K562 (cell line): ENCODE measurements at regions not wholly inside any gene's neighbourhood (a gene's known extent, or its start where the extent isn't known, plus 50 kb on each side); places are given as distances from the start of the nearest gene placed in this dataset.

Source experiments
- ATAC-seq: fragments of 200-7000 bp; cut with Tn5 transposase; 3 replicates; pipeline ENCODE4 v1.9.1; 2020; ENCODE audit warnings: moderate library complexity
- BruUV-seq: library from RNA; stranded (reverse); fragments of 400-500 nt; replicated peaks from 2 replicates; lab custom pipeline; 2021; lab: Mats Ljungman, UMichigan
- CTCF ChIA-PET: fragments of 300-600 bp; formaldehyde crosslinking; extraction: SDS; loops from one replicate; lab custom pipeline; 2021; ENCODE audit warnings: low intra/inter-chr PET ratio; lab: Yijun Ruan, JAX
- POLR2A ChIA-PET: fragments of 300-600, 350-650 bp; sonication (Branson Sonifier 250); formaldehyde crosslinking; extraction: SDS; loops from one replicate; lab custom pipeline; 2021; ENCODE audit warnings: antibody characterized with exemption, inconsistent platforms; lab: Yijun Ruan, JAX
- DNase-seq, 4 experiments: peaks; one replicate each; pipeline versions ENCODE4 v3.0.0 to v3.0.0-alpha.2; 2011 to 2018; ENCODE audit warnings: low spot score in 3 of 4, mixed read lengths in 3 of 4; ENCODE audit errors: extremely low read depth in 1 of 4
- FAIRE-seq: peaks from 2 replicates; lab custom pipeline; 2011; peaks lifted over from hg19 to GRCh38; lab: Jason Lieb, UNC
- H2AFZ ChIP-seq: 2 replicates; pipeline ENCODE4 v1.6.0; 2011; ENCODE audit warnings: low read depth, low read length, control low read depth, inconsistent platforms
- H3K27ac ChIP-seq: fragments of 200-600 bp; 3 replicates; pipeline ENCODE4 v1.8.0; 2011; ENCODE audit warnings: low read depth, mild to moderate bottlenecking, control low read depth, inconsistent platforms, low read length, moderate library complexity, mixed read lengths; ENCODE audit errors: extremely low read depth
- H3K27me3 ChIP-seq, 2 experiments: fragments of 300-600 bp in 1 of 2; 2 replicates in 1 of 2; 3 replicates in 1 of 2; pipeline versions ENCODE4 v1.6.0 to v1.8.0; 2011; ENCODE audit warnings: inconsistent platforms in 2 of 2, low read length in 2 of 2, mild to moderate bottlenecking in 1 of 2, mixed read lengths in 1 of 2, moderate library complexity in 1 of 2; ENCODE audit not compliant: control insufficient read depth in 2 of 2, insufficient read depth in 2 of 2
- H3K36me3 ChIP-seq: fragments of 300-600 bp; 3 replicates; pipeline ENCODE4 v1.8.0; 2011; ENCODE audit warnings: mild to moderate bottlenecking, low read length, inconsistent platforms; ENCODE audit not compliant: control insufficient read depth, insufficient read depth
- H3K4me1 ChIP-seq, 2 experiments: fragments of 200-600 bp in 1 of 2; replicated peaks in 1 of 2; 2 replicates in 1 of 2; 3 replicates in 1 of 2; pipeline versions ENCODE4 v1.5.1 to v1.8.0; 2011; ENCODE audit warnings: inconsistent platforms in 2 of 2, low read length in 2 of 2, mild to moderate bottlenecking in 1 of 2, mixed read lengths in 1 of 2, moderate library complexity in 1 of 2; ENCODE audit not compliant: control insufficient read depth in 2 of 2, insufficient read depth in 2 of 2
- H3K4me2 ChIP-seq: 2 replicates; pipeline ENCODE4 v1.6.1; 2011; ENCODE audit warnings: low read length, control low read depth, inconsistent platforms, mixed read lengths; ENCODE audit not compliant: insufficient read depth
- H3K4me3 ChIP-seq: fragments of 200-600 bp; sonication (generic), shearing (Covaris generic); 2 replicates; pipeline ENCODE4 v1.5.1; 2016; ENCODE audit warnings: control low read depth, inconsistent platforms
- H3K79me2 ChIP-seq: fragments of 200-600 bp; 3 replicates; pipeline ENCODE4 v1.8.0; 2011; ENCODE audit warnings: low read length, inconsistent platforms; ENCODE audit not compliant: control insufficient read depth, insufficient read depth
- H3K9ac ChIP-seq, 2 experiments: 2 replicates each; pipeline versions ENCODE4 v1.6.0 to v1.6.1; 2011; ENCODE audit warnings: low read depth in 2 of 2, low read length in 2 of 2, control low read depth in 1 of 2, inconsistent platforms in 1 of 2, mild to moderate bottlenecking in 1 of 2, mixed read lengths in 1 of 2; ENCODE audit not compliant: insufficient read depth in 1 of 2
- H3K9me1 ChIP-seq: one replicate; pipeline ENCODE4 v1.6.0; 2011; ENCODE audit warnings: inconsistent platforms, mild to moderate bottlenecking, low read length, moderate library complexity; ENCODE audit not compliant: control insufficient read depth, insufficient read depth
- H3K9me3 ChIP-seq: replicated peaks from 2 replicates; pipeline ENCODE4 v1.5.1; 2011; ENCODE audit warnings: low read depth, low read length, inconsistent platforms; ENCODE audit not compliant: control insufficient read depth, insufficient read depth
- H4K20me1 ChIP-seq: replicated peaks from 2 replicates; pipeline ENCODE4 v1.6.1; 2011; ENCODE audit warnings: low read length, inconsistent platforms, mixed read lengths; ENCODE audit not compliant: control insufficient read depth, insufficient read depth
- BACH1 ChIP-seq: fragments of 200-800 bp; sonication (Bioruptor generic); IDR thresholded peaks from 2 replicates; pipeline ENCODE4 v1.6.1; 2016; ENCODE audit warnings: missing genetic modification characterization, missing compliant biosample characterization
- KDM1A ChIP-seq, 2 experiments: fragments of 450-650 bp; IDR thresholded peaks; 2 replicates each; pipeline ENCODE4 v1.6.1; 2016; ENCODE audit warnings: mild to moderate bottlenecking in 2 of 2
- MAFF ChIP-seq: IDR thresholded peaks from 2 replicates; pipeline ENCODE4 v1.6.1; 2012; ENCODE audit warnings: low read length, improper control_type of control experiment
- MCM3 ChIP-seq: fragments of 450-650 bp; IDR thresholded peaks from 2 replicates; pipeline ENCODE4 v1.6.1; 2016
- PRDM10 ChIP-seq: fragments of 450-650 bp; IDR thresholded peaks from 2 replicates; pipeline ENCODE4 v1.6.1; 2018; ENCODE audit not compliant: partially characterized antibody
- RBM25 ChIP-seq: fragments of 200-400 bp; formaldehyde crosslinking; IDR thresholded peaks from 2 replicates; pipeline ENCODE4 v1.6.1; 2018; ENCODE audit warnings: low read length, low read depth, moderate library complexity; ENCODE audit not compliant: severe bottlenecking
- TSC22D4 ChIP-seq: fragments of 450-650 bp; IDR thresholded peaks from 2 replicates; pipeline ENCODE4 v1.6.1; 2016; ENCODE audit warnings: missing genetic modification characterization, missing biosample characterization, control low read depth
- VEZF1 ChIP-seq: fragments of 200-800 bp; sonication (Bioruptor generic); IDR thresholded peaks from 2 replicates; pipeline ENCODE4 v1.6.1; 2017; ENCODE audit warnings: missing genetic modification characterization, missing compliant biosample characterization
- ZBTB11 ChIP-seq, 3 experiments: fragments of 200-800 bp in 1 of 3; fragments of 250-450 bp in 1 of 3; fragments of 450-650 bp in 1 of 3; sonication (Bioruptor Pico) in 1 of 3; sonication (Bioruptor generic) in 1 of 3; formaldehyde crosslinking in 1 of 3; IDR thresholded peaks; 2 replicates each; pipeline versions ENCODE4 v1.6.1 to v1.8.0; 2016 to 2022; ENCODE audit warnings: mild to moderate bottlenecking in 2 of 3, missing genetic modification characterization in 2 of 3, missing compliant biosample characterization in 1 of 3, moderate library complexity in 1 of 3
- ZNF696 ChIP-seq: fragments of 250-450 bp; sonication (Bioruptor Pico); conservative IDR thresholded peaks from 2 replicates; pipeline ENCODE4 v1.4.0; 2020; ENCODE audit warnings: mild to moderate bottlenecking, moderate library complexity
- WGBS: fragments of 100-300 bp; shearing (Covaris generic); methylation state at CpG from one replicate; pipeline ENCODE4 v1.1.6; 2016; ENCODE audit warnings: low coverage, mixed read lengths; ENCODE audit not compliant: insufficient coverage; ENCODE audit errors: missing lambda C conversion rate; 5-methylcytosine and 5-hydroxymethylcytosine counted together
- in situ Hi-C: fragments of 300-500 bp; cut with MboI; formaldehyde crosslinking; loops from 4 replicates; pipeline ENCODE4 v1.15.0; 2018; ENCODE audit warnings: inconsistent platforms, mixed read lengths
- intact Hi-C: fragments of 100-400 bp; cut with micrococcal nuclease; formaldehyde crosslinking; loops from 2 replicates; pipeline ENCODE4 v1.14.2; 2022

GRCh38 chr6:137389150-137389704, 105.0 kb downstream of the OLIG3 start:
- no peak for FAIRE-seq
- intact Hi-C loops (no loop called here), in situ Hi-C loops (no loop called here)
- Histone ChIP-seq H3K9me1 (no peaks in the 10 kb centered on the region), H3K27me3 (peaks cover 0 to 13% of the 10 kb centered on the region in 2 experiments; a peak in 3 of 5 replicates), H2AFZ (no peak overlapping the region), H3K9me3 (no peaks in the 10 kb centered on the region), H3K27ac (no peak overlapping the region), H3K9ac (no peak overlapping the region), H3K4me1 (peaks cover 0 to 3% of the 10 kb centered on the region in 2 experiments; a peak in 1 of 5 replicates), H3K36me3 (no peaks in the 10 kb centered on the region), H3K4me3 (no peak overlapping the region), H3K4me2 (no peak overlapping the region), H3K79me2 (no peaks in the 10 kb centered on the region), H4K20me1 (no peaks in the 10 kb centered on the region)
- 3% methylated on average over 6 of the region's 6 CpGs for WGBS
- POLR2A ChIA-PET = no interaction called here
- BruUV-seq = no TSS peak
- DNase-seq = peak in 2 of 4 experiments; percentile 10 to 41
- ATAC-seq = no peak
- CTCF ChIA-PET = no interaction called here
- no peak for TF ChIP-seq PRDM10
- TF ChIP-seq ZBTB11 (CRISPR knock-in tag; IDR thresholded peaks at IDR 0.05) = no peak
- peak; percentile 80 for TF ChIP-seq VEZF1 (CRISPR knock-in tag)
- no peak for TF ChIP-seq TSC22D4 (tag)
- no peak for TF ChIP-seq RBM25
- TF ChIP-seq KDM1A (IDR thresholded peaks at IDR 0.05) = 0 out of 4 replicates have a peak, but pooled peaks of 1 of the 2 experiments have one; percentile 36
- TF ChIP-seq MAFF = no peak
- TF ChIP-seq BACH1 (tag) = no peak
- TF ChIP-seq ZNF696 (CRISPR knock-in tag) = no peak
- TF ChIP-seq MCM3 = no peak
